GM12873 (cell line): ENCODE measurements at regions not wholly inside any gene's neighbourhood (a gene's known extent, or its start where the extent isn't known, plus 50 kb on each side); places are given as distances from the start of the nearest gene placed in this dataset.

ENCODE experiments used
- CTCF ChIP-seq: IDR thresholded peaks from 2 replicates; pipeline ENCODE4 v1.5.1; 2012; ENCODE audit warnings: low read depth, mild to moderate bottlenecking, moderate library complexity, low read length, control low read depth; ENCODE audit not compliant: insufficient read depth; ENCODE audit errors: missing control alignments

- TF ChIP-seq CTCF = no peak
Observed at GRCh38 chr16:62642677-62643076, 606.4 kb upstream of the CDH8 start.

- TF ChIP-seq CTCF = no peak
Observed at GRCh38 chr16:62639890-62640289, 603.7 kb upstream of the CDH8 start.

- TF ChIP-seq CTCF = peak; percentile 36
Observed at GRCh38 chr16:62638964-62639870, 603.0 kb upstream of the CDH8 start.

- no peak for TF ChIP-seq CTCF
Observed at GRCh38 chr16:62638324-62638911, 602.2 kb upstream of the CDH8 start.

GRCh38 chr16:62625326-62625725 lies 589.1 kb upstream of the CDH8 start:
- TF ChIP-seq CTCF = no peak

- TF ChIP-seq CTCF = no peak
Observed at GRCh38 chr16:62620275-62620674, 584.0 kb upstream of the CDH8 start.

GRCh38 chr16:62615526-62615925 lies 579.3 kb upstream of the CDH8 start:
- TF ChIP-seq CTCF = no peak
